HEK293 (cell line): ENCODE measurements at regions not wholly inside any gene's neighbourhood (a gene's known extent, or its start where the extent isn't known, plus 50 kb on each side); places are given as distances from the start of the nearest gene placed in this dataset.
A peak's percentile ranks its signal among the peaks of the same experiment; 100 is the strongest.

ENCODE experiments used
- CTCF ChIA-PET: fragments of 350-600 bp; formaldehyde crosslinking; extraction: SDS; loops from one replicate; lab custom pipeline; 2021; ENCODE audit warnings: antibody characterized with exemption; lab: Yijun Ruan, JAX
- POLR2A ChIA-PET: fragments of 300-600 bp; formaldehyde crosslinking; extraction: SDS; loops from one replicate; lab custom pipeline; 2020; ENCODE audit warnings: antibody characterized with exemption, inconsistent platforms; lab: Yijun Ruan, JAX
- H3K27ac ChIP-seq: fragments of 200-500 bp; sonication (Bioruptor generic); 2 replicates; pipeline ENCODE4 v1.5.1; 2014; ENCODE audit warnings: low read depth, low read length, control low read depth, inconsistent platforms; ENCODE audit errors: extremely low read depth
- H3K36me3 ChIP-seq, 2 experiments: fragments of 200-500 bp in 1 of 2; sonication (Bioruptor generic) in 1 of 2; 1 replicate in 1 of 2; 2 replicates in 1 of 2; pipeline ENCODE4 v1.5.1; 2014 to 2017; ENCODE audit warnings: inconsistent platforms in 2 of 2, low read length in 2 of 2; ENCODE audit not compliant: control insufficient read depth in 2 of 2, insufficient read depth in 1 of 2
- H3K4me1 ChIP-seq: fragments of 200-500 bp; sonication (Bioruptor generic); 2 replicates; pipeline ENCODE4 v1.5.1; 2014; ENCODE audit warnings: mild to moderate bottlenecking, low read length, inconsistent platforms; ENCODE audit not compliant: control insufficient read depth, insufficient read depth
- H3K4me3 ChIP-seq: 2 replicates; pipeline ENCODE4 v1.5.1; 2011; ENCODE audit warnings: low read depth, mild to moderate bottlenecking, control low read depth, low read length, moderate library complexity
- H3K9me3 ChIP-seq: fragments of 200-500 bp; sonication (Bioruptor generic); 2 replicates; pipeline ENCODE4 v1.5.1; 2014; ENCODE audit warnings: low read depth, low read length, inconsistent platforms; ENCODE audit not compliant: control insufficient read depth, insufficient read depth
- FEZF1 ChIP-seq: fragments of 450-650 bp; formaldehyde crosslinking; IDR thresholded peaks from 2 replicates; pipeline ENCODE4 v1.5.1; 2016; ENCODE audit warnings: missing biosample characterization, missing genetic modification characterization
- GLI2 ChIP-seq: fragments of 450-650 bp; formaldehyde crosslinking; IDR thresholded peaks from 2 replicates; pipeline ENCODE4; 2017; ENCODE audit warnings: missing biosample characterization, missing genetic modification characterization, low read depth, borderline replicate concordance
- MEIS1 ChIP-seq: sonication (generic); formaldehyde crosslinking; IDR thresholded peaks from 2 replicates; pipeline ENCODE4 v1.8.1; 2022; ENCODE audit warnings: missing genetic modification reagents, mild to moderate bottlenecking, borderline replicate concordance
- ZNF10 ChIP-seq: fragments of 450-650 bp; formaldehyde crosslinking; IDR thresholded peaks from 2 replicates; pipeline ENCODE4 v1.5.1; 2017; ENCODE audit warnings: missing biosample characterization, missing genetic modification characterization
- ZNF157 ChIP-seq: fragments of 450-650 bp; formaldehyde crosslinking; IDR thresholded peaks from 2 replicates; pipeline ENCODE4 v1.5.1; 2016; ENCODE audit warnings: missing biosample characterization, missing genetic modification characterization
- ZNF174 ChIP-seq: fragments of 450-650 bp; formaldehyde crosslinking; IDR thresholded peaks from 2 replicates; pipeline ENCODE4 v1.5.0; 2017; ENCODE audit warnings: missing biosample characterization, mild to moderate bottlenecking, missing genetic modification characterization
- ZNF175 ChIP-seq: fragments of 450-650 bp; formaldehyde crosslinking; IDR thresholded peaks from 2 replicates; pipeline ENCODE4 v1.5.1; 2016; ENCODE audit warnings: missing biosample characterization, missing genetic modification characterization
- ZNF211 ChIP-seq: fragments of 450-650 bp; formaldehyde crosslinking; IDR thresholded peaks from 2 replicates; pipeline ENCODE4 v1.5.1; 2016; ENCODE audit warnings: low read depth, missing biosample characterization, missing genetic modification characterization
- ZNF354C ChIP-seq: fragments of 450-650 bp; formaldehyde crosslinking; IDR thresholded peaks from 2 replicates; pipeline ENCODE4 v1.5.1; 2016; ENCODE audit warnings: missing biosample characterization, missing genetic modification characterization, low read depth, borderline replicate concordance
- ZNF37A ChIP-seq: fragments of 450-650 bp; IDR thresholded peaks from 2 replicates; pipeline ENCODE4 v1.5.1; 2018; ENCODE audit warnings: missing biosample characterization, missing genetic modification characterization
- ZNF48 ChIP-seq: fragments of 450-650 bp; formaldehyde crosslinking; IDR thresholded peaks from 2 replicates; pipeline ENCODE4 v1.5.1; 2016; ENCODE audit warnings: missing biosample characterization, missing genetic modification characterization
- ZNF529 ChIP-seq: fragments of 450-650 bp; formaldehyde crosslinking; IDR thresholded peaks from 2 replicates; pipeline ENCODE4 v1.5.1; 2017; ENCODE audit warnings: missing genetic modification characterization, missing biosample characterization; ENCODE audit not compliant: insufficient replicate concordance
- ZNF600 ChIP-seq: fragments of 450-650 bp; formaldehyde crosslinking; IDR thresholded peaks from 2 replicates; pipeline ENCODE4 v1.5.1; 2016; ENCODE audit warnings: missing biosample characterization, missing genetic modification characterization
- ZNF621 ChIP-seq: fragments of 450-650 bp; formaldehyde crosslinking; IDR thresholded peaks from 2 replicates; pipeline ENCODE4 v1.5.1; 2017; ENCODE audit warnings: missing biosample characterization, missing genetic modification characterization
- ZNF626 ChIP-seq: fragments of 450-650 bp; sonication (Bioruptor Pico); formaldehyde crosslinking; IDR thresholded peaks from 2 replicates; pipeline ENCODE4 v1.5.1; 2018; ENCODE audit warnings: missing biosample characterization, missing genetic modification characterization, inconsistent platforms
- ZNF654 ChIP-seq: fragments of 450-650 bp; formaldehyde crosslinking; IDR thresholded peaks from 2 replicates; pipeline ENCODE4 v1.5.1; 2016; ENCODE audit warnings: low read depth, missing biosample characterization, missing genetic modification characterization
- ZNF677 ChIP-seq: fragments of 450-650 bp; IDR thresholded peaks from 2 replicates; pipeline ENCODE4 v1.5.0; 2018; ENCODE audit warnings: missing biosample characterization, mild to moderate bottlenecking, missing genetic modification characterization, moderate library complexity
- ZNF791 ChIP-seq: fragments of 450-650 bp; formaldehyde crosslinking; IDR thresholded peaks from 2 replicates; pipeline ENCODE4 v1.5.1; 2016; ENCODE audit warnings: missing biosample characterization, missing genetic modification characterization
- ZNF843 ChIP-seq: fragments of 450-650 bp; formaldehyde crosslinking; IDR thresholded peaks from 2 replicates; pipeline ENCODE4 v1.5.1; 2016; ENCODE audit warnings: missing biosample characterization, missing genetic modification characterization
- ZSCAN16 ChIP-seq: fragments of 450-650 bp; formaldehyde crosslinking; IDR thresholded peaks from 2 replicates; pipeline ENCODE4 v1.5.1; 2016; ENCODE audit warnings: missing biosample characterization, missing genetic modification characterization
- TF ChIP-seq, protein P1 (sequence below): fragments of 450-650 bp; formaldehyde crosslinking; IDR thresholded peaks from 2 replicates; pipeline ENCODE4 v1.5.1; 2017; ENCODE audit warnings: missing biosample characterization, missing genetic modification characterization
- TF ChIP-seq, protein P2 (sequence below): fragments of 450-650 bp; formaldehyde crosslinking; IDR thresholded peaks from 2 replicates; pipeline ENCODE4 v1.5.1; 2017; ENCODE audit warnings: missing biosample characterization, missing genetic modification characterization
- TF ChIP-seq, protein P3 (sequence below): fragments of 450-650 bp; formaldehyde crosslinking; IDR thresholded peaks from 2 replicates; pipeline ENCODE4 v1.5.1; 2017; ENCODE audit warnings: missing biosample characterization, missing genetic modification characterization
- TF ChIP-seq, protein P4 (sequence below): fragments of 450-650 bp; formaldehyde crosslinking; IDR thresholded peaks from 2 replicates; pipeline ENCODE4 v1.5.1; 2017; ENCODE audit warnings: missing biosample characterization, mild to moderate bottlenecking, missing genetic modification characterization, moderate library complexity
- TF ChIP-seq, protein P5 (sequence below): sonication (generic); formaldehyde crosslinking; IDR thresholded peaks from 2 replicates; pipeline ENCODE4 v1.8.1; 2022; ENCODE audit warnings: mild to moderate bottlenecking, moderate library complexity, missing genetic modification reagents
- TF ChIP-seq, protein P6 (sequence below): fragments of 450-650 bp; formaldehyde crosslinking; optimal IDR thresholded peaks from 2 replicates; pipeline ENCODE3; 2016; ENCODE audit warnings: missing biosample characterization, mild to moderate bottlenecking, missing genetic modification characterization

DNA sequence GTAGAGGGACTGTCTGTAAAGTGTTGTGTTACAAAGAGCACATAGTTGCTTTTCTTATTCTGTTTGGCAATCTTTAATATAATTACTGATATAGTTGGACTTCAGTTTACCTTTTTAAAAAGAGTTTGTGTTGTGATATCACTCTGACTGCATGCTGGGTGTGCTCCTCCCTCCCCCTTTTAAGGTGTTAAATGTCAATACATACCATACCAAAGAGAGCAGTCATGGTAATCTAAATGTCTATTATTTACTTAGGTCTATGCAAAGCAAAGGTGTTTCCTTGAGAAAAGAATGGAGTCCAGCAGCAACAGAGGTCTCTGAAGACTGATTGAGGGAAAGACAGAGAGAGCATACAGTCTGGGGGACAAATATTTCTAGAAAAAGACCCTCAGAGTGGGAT is 275.1 kb upstream of the NRP1 start:
- Histone ChIP-seq H3K36me3 (no peaks in the 10 kb centered on the region), H3K9me3 (no peaks in the 10 kb centered on the region), H3K4me3 (no peak overlapping the region), H3K4me1 (no peaks in the 10 kb centered on the region), H3K27ac (no peak overlapping the region)
- CTCF ChIA-PET: no interaction called here
- POLR2A ChIA-PET: no interaction called here
- no peak for TF ChIP-seq ZNF791 (tag by site-specific recombination)

DNA sequence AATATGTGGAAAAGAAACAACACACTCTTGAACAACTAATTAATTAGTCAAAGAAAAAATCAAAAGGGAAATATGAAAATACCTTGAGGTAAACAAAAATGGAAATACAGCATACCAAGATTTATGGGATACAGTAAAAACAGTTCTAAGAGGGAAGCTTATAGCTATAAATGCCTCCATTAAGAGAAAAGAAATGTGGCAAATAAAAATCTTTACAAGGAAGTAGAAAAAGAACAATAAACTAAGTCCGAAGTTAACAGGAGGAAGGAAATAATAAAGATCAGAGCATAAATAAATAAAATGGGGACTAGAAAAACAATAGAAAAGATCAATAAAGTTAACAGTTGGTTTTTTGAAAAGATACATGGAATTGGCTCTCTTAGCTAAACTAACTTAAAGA is 267.8 kb upstream of the NRP1 start:
- Histone ChIP-seq H3K4me1 (0 out of 2 replicates have a peak, but pooled peaks cover 4% of the 10 kb centered on the region), H3K36me3 (no peaks in the 10 kb centered on the region), H3K9me3 (no peaks in the 10 kb centered on the region), H3K27ac (no peak overlapping the region), H3K4me3 (no peak overlapping the region)
- CTCF ChIA-PET: no interaction called here
- POLR2A ChIA-PET: no interaction called here
- TF ChIP-seq ZNF654 (no peak), ZNF48 (tag by site-specific recombination) (no peak), ZNF37A (no peak), ZNF174 (tag by site-specific recombination) (no peak), ZNF843 (tag by site-specific recombination) (peak; percentile 54; the same call in 1 of the 2 replicates), ZNF211 (tag by site-specific recombination) (no peak), ZNF529 (tag by site-specific recombination) (no peak), ZNF626 (tag by site-specific recombination) (no peak), ZNF354C (no peak), ZSCAN16 (no peak), ZNF157 (tag by site-specific recombination) (no peak), GLI2 (tag by site-specific recombination) (no peak), ZNF175 (tag by site-specific recombination) (no peak), FEZF1 (tag by site-specific recombination) (peak; percentile 78), ZNF677 (no peak), MEIS1 (CRISPR knock-in tag) (no peak), ZNF10 (no peak), ZNF600 (tag by site-specific recombination) (no peak), ZNF621 (tag by site-specific recombination) (no peak)
- TF ChIP-seq, protein P1, sequence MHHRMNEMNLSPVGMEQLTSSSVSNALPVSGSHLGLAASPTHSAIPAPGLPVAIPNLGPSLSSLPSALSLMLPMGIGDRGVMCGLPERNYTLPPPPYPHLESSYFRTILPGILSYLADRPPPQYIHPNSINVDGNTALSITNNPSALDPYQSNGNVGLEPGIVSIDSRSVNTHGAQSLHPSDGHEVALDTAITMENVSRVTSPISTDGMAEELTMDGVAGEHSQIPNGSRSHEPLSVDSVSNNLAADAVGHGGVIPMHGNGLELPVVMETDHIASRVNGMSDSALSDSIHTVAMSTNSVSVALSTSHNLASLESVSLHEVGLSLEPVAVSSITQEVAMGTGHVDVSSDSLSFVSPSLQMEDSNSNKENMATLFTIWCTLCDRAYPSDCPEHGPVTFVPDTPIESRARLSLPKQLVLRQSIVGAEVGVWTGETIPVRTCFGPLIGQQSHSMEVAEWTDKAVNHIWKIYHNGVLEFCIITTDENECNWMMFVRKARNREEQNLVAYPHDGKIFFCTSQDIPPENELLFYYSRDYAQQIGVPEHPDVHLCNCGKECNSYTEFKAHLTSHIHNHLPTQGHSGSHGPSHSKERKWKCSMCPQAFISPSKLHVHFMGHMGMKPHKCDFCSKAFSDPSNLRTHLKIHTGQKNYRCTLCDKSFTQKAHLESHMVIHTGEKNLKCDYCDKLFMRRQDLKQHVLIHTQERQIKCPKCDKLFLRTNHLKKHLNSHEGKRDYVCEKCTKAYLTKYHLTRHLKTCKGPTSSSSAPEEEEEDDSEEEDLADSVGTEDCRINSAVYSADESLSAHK (tag by site-specific recombination): no peak; the same call in 1 of the 2 replicates
- TF ChIP-seq, protein P2, sequence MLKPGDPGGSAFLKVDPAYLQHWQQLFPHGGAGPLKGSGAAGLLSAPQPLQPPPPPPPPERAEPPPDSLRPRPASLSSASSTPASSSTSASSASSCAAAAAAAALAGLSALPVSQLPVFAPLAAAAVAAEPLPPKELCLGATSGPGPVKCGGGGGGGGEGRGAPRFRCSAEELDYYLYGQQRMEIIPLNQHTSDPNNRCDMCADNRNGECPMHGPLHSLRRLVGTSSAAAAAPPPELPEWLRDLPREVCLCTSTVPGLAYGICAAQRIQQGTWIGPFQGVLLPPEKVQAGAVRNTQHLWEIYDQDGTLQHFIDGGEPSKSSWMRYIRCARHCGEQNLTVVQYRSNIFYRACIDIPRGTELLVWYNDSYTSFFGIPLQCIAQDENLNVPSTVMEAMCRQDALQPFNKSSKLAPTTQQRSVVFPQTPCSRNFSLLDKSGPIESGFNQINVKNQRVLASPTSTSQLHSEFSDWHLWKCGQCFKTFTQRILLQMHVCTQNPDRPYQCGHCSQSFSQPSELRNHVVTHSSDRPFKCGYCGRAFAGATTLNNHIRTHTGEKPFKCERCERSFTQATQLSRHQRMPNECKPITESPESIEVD (tag by site-specific recombination): peak; percentile 30; the same call in 1 of the 2 replicates
- TF ChIP-seq, protein P3, sequence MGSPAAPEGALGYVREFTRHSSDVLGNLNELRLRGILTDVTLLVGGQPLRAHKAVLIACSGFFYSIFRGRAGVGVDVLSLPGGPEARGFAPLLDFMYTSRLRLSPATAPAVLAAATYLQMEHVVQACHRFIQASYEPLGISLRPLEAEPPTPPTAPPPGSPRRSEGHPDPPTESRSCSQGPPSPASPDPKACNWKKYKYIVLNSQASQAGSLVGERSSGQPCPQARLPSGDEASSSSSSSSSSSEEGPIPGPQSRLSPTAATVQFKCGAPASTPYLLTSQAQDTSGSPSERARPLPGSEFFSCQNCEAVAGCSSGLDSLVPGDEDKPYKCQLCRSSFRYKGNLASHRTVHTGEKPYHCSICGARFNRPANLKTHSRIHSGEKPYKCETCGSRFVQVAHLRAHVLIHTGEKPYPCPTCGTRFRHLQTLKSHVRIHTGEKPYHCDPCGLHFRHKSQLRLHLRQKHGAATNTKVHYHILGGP: peak; percentile 63; the same call in 1 of the 2 replicates
- TF ChIP-seq, protein P4, sequence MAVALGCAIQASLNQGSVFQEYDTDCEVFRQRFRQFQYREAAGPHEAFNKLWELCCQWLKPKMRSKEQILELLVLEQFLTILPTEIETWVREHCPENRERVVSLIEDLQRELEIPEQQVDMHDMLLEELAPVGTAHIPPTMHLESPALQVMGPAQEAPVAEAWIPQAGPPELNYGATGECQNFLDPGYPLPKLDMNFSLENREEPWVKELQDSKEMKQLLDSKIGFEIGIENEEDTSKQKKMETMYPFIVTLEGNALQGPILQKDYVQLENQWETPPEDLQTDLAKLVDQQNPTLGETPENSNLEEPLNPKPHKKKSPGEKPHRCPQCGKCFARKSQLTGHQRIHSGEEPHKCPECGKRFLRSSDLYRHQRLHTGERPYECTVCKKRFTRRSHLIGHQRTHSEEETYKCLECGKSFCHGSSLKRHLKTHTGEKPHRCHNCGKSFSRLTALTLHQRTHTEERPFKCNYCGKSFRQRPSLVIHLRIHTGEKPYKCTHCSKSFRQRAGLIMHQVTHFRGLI (tag by site-specific recombination): no peak
- TF ChIP-seq, protein P5, sequence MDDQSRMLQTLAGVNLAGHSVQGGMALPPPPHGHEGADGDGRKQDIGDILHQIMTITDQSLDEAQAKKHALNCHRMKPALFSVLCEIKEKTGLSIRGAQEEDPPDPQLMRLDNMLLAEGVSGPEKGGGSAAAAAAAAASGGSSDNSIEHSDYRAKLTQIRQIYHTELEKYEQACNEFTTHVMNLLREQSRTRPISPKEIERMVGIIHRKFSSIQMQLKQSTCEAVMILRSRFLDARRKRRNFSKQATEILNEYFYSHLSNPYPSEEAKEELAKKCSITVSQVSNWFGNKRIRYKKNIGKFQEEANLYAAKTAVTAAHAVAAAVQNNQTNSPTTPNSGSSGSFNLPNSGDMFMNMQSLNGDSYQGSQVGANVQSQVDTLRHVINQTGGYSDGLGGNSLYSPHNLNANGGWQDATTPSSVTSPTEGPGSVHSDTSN (CRISPR knock-in tag): no peak
- TF ChIP-seq, protein P6, sequence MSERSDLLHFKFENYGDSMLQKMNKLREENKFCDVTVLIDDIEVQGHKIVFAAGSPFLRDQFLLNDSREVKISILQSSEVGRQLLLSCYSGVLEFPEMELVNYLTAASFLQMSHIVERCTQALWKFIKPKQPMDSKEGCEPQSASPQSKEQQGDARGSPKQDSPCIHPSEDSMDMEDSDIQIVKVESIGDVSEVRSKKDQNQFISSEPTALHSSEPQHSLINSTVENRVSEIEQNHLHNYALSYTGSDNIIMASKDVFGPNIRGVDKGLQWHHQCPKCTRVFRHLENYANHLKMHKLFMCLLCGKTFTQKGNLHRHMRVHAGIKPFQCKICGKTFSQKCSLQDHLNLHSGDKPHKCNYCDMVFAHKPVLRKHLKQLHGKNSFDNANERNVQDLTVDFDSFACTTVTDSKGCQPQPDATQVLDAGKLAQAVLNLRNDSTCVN (tag by site-specific recombination): no peak
